HG03520 (cell line): ENCODE measurements at regions not wholly inside any gene's neighbourhood (a gene's known extent, or its start where the extent isn't known, plus 50 kb on each side); places are given as distances from the start of the nearest gene placed in this dataset.
"Not testable (repeated sequence)": the region's sequence is repeated elsewhere in the genome, so short reads cannot be mapped to it uniquely, and the experiment has no call there.

Source experiments
- ATAC-seq: cut with Tn5 transposase; IDR thresholded peaks from one replicate; pipeline ENCODE4 v1.9.1; 2021; ENCODE audit warnings: mild to moderate bottlenecking, moderate library complexity; ENCODE audit not compliant: unreplicated experiment

GRCh38 chr4:124132161-124132560 lies 580.4 kb downstream of the ANKRD50 start:
- ATAC-seq, result no peak

- no peak for ATAC-seq
These were observed 578.8 kb downstream of the ANKRD50 start for GRCh38 chr4:124133753-124134152.

- no peak for ATAC-seq
These were observed 577.1 kb downstream of the ANKRD50 start for GRCh38 chr4:124135409-124135813.

- no peak for ATAC-seq
These were observed 573.5 kb downstream of the ANKRD50 start for GRCh38 chr4:124139044-124139443.

GRCh38 chr4:124143632-124144031 lies 568.9 kb downstream of the ANKRD50 start:
- no peak for ATAC-seq

GRCh38 chr4:124144238-124144654 lies 568.3 kb downstream of the ANKRD50 start:
- no peak for ATAC-seq

- ATAC-seq, result no peak
These were observed 566.5 kb downstream of the ANKRD50 start for GRCh38 chr4:124146068-124146467.

GRCh38 chr4:124151031-124151430 lies 561.5 kb downstream of the ANKRD50 start:
- no peak for ATAC-seq

- no peak for ATAC-seq
These were observed 560.4 kb downstream of the ANKRD50 start for GRCh38 chr4:124152132-124152531.

GRCh38 chr4:124155239-124155638 lies 557.3 kb downstream of the ANKRD50 start:
- ATAC-seq, result no peak

GRCh38 chr4:124157396-124158083 lies 555.0 kb downstream of the ANKRD50 start:
- no peak for ATAC-seq

- ATAC-seq, result no peak
These were observed 549.1 kb downstream of the ANKRD50 start for GRCh38 chr4:124163401-124163800.

GRCh38 chr4:124167602-124168001 lies 544.9 kb downstream of the ANKRD50 start:
- no peak for ATAC-seq

GRCh38 chr4:124169524-124169923 lies 543.0 kb downstream of the ANKRD50 start:
- ATAC-seq, result not testable (repeated sequence)

- no peak for ATAC-seq
These were observed 538.6 kb downstream of the ANKRD50 start for GRCh38 chr4:124173912-124174311.

- ATAC-seq, result no peak
These were observed 534.7 kb downstream of the ANKRD50 start for GRCh38 chr4:124177647-124178425.

- ATAC-seq, result no peak
These were observed 534.0 kb downstream of the ANKRD50 start for GRCh38 chr4:124178449-124179021.

- ATAC-seq, result no peak
These were observed 532.9 kb downstream of the ANKRD50 start for GRCh38 chr4:124179506-124180186.

GRCh38 chr4:124181039-124181438 lies 531.5 kb downstream of the ANKRD50 start:
- no peak for ATAC-seq

- ATAC-seq, result no peak
These were observed 529.3 kb downstream of the ANKRD50 start for GRCh38 chr4:124183231-124183630.

- no peak for ATAC-seq
These were observed 528.6 kb downstream of the ANKRD50 start for GRCh38 chr4:124183926-124184325.
